IMR-90 (cell line): ENCODE measurements at regions not wholly inside any gene's neighbourhood (a gene's known extent, or its start where the extent isn't known, plus 50 kb on each side); places are given as distances from the start of the nearest gene placed in this dataset.

ENCODE experiments used
- ATAC-seq: fragments of 200-7000 bp; cut with Tn5 transposase; 2 replicates; pipeline ENCODE4 v1.9.1; 2020; ENCODE audit warnings: low read depth, mild to moderate bottlenecking, moderate library complexity
- BruUV-seq: library from RNA; stranded (reverse); fragments of 400-500 nt; replicated peaks from 2 replicates; lab custom pipeline; 2021; lab: Mats Ljungman, UMichigan
- CTCF ChIA-PET: fragments of 300-600 bp; formaldehyde crosslinking; extraction: SDS; loops from one replicate; lab custom pipeline; 2021; ENCODE audit warnings: antibody characterized with exemption; lab: Yijun Ruan, JAX
- POLR2A ChIA-PET: fragments of 300-600 bp; sonication (Branson Sonifier 250); formaldehyde crosslinking; loops from one replicate; lab custom pipeline; 2022; ENCODE audit warnings: antibody characterized with exemption; ENCODE audit not compliant: unreplicated experiment; lab: Charles Lee
- DNase-seq: peaks from one replicate; pipeline ENCODE4 v3.0.0; 2013
- H2AFZ ChIP-seq: replicated peaks from 2 replicates; pipeline ENCODE3; 2013; ENCODE audit warnings: low read length, mild to moderate bottlenecking; ENCODE audit not compliant: poor library complexity
- H2AK5ac ChIP-seq: 2 replicates; pipeline ENCODE4 v1.6.1; 2013; ENCODE audit warnings: low read depth, low read length, inconsistent platforms
- H2AK9ac ChIP-seq: replicated peaks from 2 replicates; pipeline ENCODE3; 2013; ENCODE audit warnings: mild to moderate bottlenecking, low read depth, low read length, moderate library complexity; ENCODE audit not compliant: poor library complexity
- H2BK120ac ChIP-seq: 2 replicates; pipeline ENCODE4 v1.6.1; 2013; ENCODE audit warnings: low read depth, low read length, inconsistent platforms
- H2BK15ac ChIP-seq: 3 replicates; pipeline ENCODE4 v1.6.1; 2013; ENCODE audit warnings: low read depth, low read length, inconsistent platforms
- H2BK20ac ChIP-seq: 2 replicates; pipeline ENCODE4 v1.6.1; 2013; ENCODE audit warnings: low read depth, mild to moderate bottlenecking, inconsistent platforms, low read length, moderate library complexity
- H2BK5ac ChIP-seq: 2 replicates; pipeline ENCODE4 v1.6.1; 2013; ENCODE audit warnings: mild to moderate bottlenecking, low read depth, low read length, inconsistent platforms; ENCODE audit not compliant: poor library complexity, severe bottlenecking
- H3K14ac ChIP-seq: replicated peaks from 2 replicates; pipeline ENCODE4 v1.6.1; 2013; ENCODE audit warnings: low read depth, low read length, inconsistent platforms
- H3K18ac ChIP-seq: 2 replicates; pipeline ENCODE4 v1.6.1; 2013; ENCODE audit warnings: low read depth, low read length, control low read depth
- H3K23ac ChIP-seq: 2 replicates; pipeline ENCODE4 v1.6.1; 2013; ENCODE audit warnings: low read depth, low read length, inconsistent platforms
- H3K27ac ChIP-seq: 2 replicates; pipeline ENCODE4 v1.5.1; 2013; ENCODE audit warnings: mild to moderate bottlenecking, control low read depth, low read length; ENCODE audit not compliant: insufficient read depth
- H3K27me3 ChIP-seq: 2 replicates; pipeline ENCODE4 v1.6.1; 2013; ENCODE audit warnings: low read length; ENCODE audit not compliant: control insufficient read depth, insufficient read depth
- H3K36me3 ChIP-seq: 2 replicates; pipeline ENCODE4 v1.6.1; 2013; ENCODE audit warnings: low read length, mixed read lengths; ENCODE audit not compliant: control insufficient read depth, insufficient read depth
- H3K4ac ChIP-seq: 2 replicates; pipeline ENCODE4 v1.6.1; 2013; ENCODE audit warnings: low read depth, low read length, inconsistent platforms
- H3K4me1 ChIP-seq: 2 replicates; pipeline ENCODE4 v1.6.1; 2013; ENCODE audit warnings: low read length, mixed read lengths; ENCODE audit not compliant: control insufficient read depth, insufficient read depth
- H3K4me2 ChIP-seq: 2 replicates; pipeline ENCODE4 v1.6.1; 2013; ENCODE audit warnings: low read depth, mild to moderate bottlenecking, control low read depth, low read length, moderate library complexity
- H3K4me3 ChIP-seq: 2 replicates; pipeline ENCODE4 v1.5.1; 2013; ENCODE audit warnings: low read depth, mild to moderate bottlenecking, control low read depth, low read length, moderate library complexity; ENCODE audit not compliant: insufficient read depth
- H3K56ac ChIP-seq: 2 replicates; pipeline ENCODE4 v1.6.1; 2013; ENCODE audit warnings: low read length, inconsistent platforms; ENCODE audit not compliant: insufficient read depth; ENCODE audit errors: extremely low read depth
- H3K79me1 ChIP-seq, 2 experiments: 2 replicates each; pipeline ENCODE4 v1.6.1; 2013; ENCODE audit warnings: low read length in 2 of 2, inconsistent platforms in 1 of 2, low read depth in 1 of 2
- H3K9ac ChIP-seq: 2 replicates; pipeline ENCODE4 v1.6.1; 2013; ENCODE audit warnings: low read depth, low read length, control low read depth
- H3K9me1 ChIP-seq: 2 replicates; pipeline ENCODE4 v1.6.1; 2013; ENCODE audit warnings: low read length, inconsistent platforms; ENCODE audit not compliant: insufficient read depth
- H3K9me3 ChIP-seq: 2 replicates; pipeline ENCODE4 v1.6.1; 2013; ENCODE audit warnings: low read length; ENCODE audit not compliant: control insufficient read depth, insufficient read depth
- H4K20me1 ChIP-seq: 2 replicates; pipeline ENCODE4 v1.6.1; 2013; ENCODE audit warnings: low read length, inconsistent platforms; ENCODE audit not compliant: insufficient read depth
- H4K5ac ChIP-seq: 2 replicates; pipeline ENCODE4 v1.6.1; 2013; ENCODE audit warnings: mild to moderate bottlenecking, low read depth, low read length, control low read depth
- H4K8ac ChIP-seq, 2 experiments: 2 replicates each; pipeline ENCODE4 v1.6.1; 2013; ENCODE audit warnings: low read depth in 2 of 2, low read length in 2 of 2, control low read depth in 1 of 2, inconsistent platforms in 1 of 2
- H4K91ac ChIP-seq: 2 replicates; pipeline ENCODE4 v1.6.1; 2013; ENCODE audit warnings: low read depth, low read length, inconsistent platforms; ENCODE audit not compliant: insufficient read depth
- BHLHE40 ChIP-seq: fragments of 150-350 bp; IDR thresholded peaks from 2 replicates; pipeline ENCODE4 v1.6.1; 2016; ENCODE audit warnings: mild to moderate bottlenecking, low read depth, low read length
- CEBPB ChIP-seq: IDR thresholded peaks from 2 replicates; pipeline ENCODE4 v1.6.1; 2012; ENCODE audit warnings: low read depth, low read length, improper control_type of control experiment
- CHD1 ChIP-seq: IDR thresholded peaks from 2 replicates; pipeline ENCODE4 v1.6.1; 2012; ENCODE audit warnings: low read depth, low read length, improper control_type of control experiment
- ELK1 ChIP-seq: fragments of 150-350 bp; IDR thresholded peaks from 2 replicates; pipeline ENCODE4 v1.6.1; 2016; ENCODE audit warnings: low read depth, mild to moderate bottlenecking, low read length, moderate library complexity, borderline replicate concordance
- MXI1 ChIP-seq: IDR thresholded peaks from 2 replicates; pipeline ENCODE4 v1.6.1; 2012; ENCODE audit warnings: low read depth, mild to moderate bottlenecking, low read length, moderate library complexity, borderline replicate concordance
- POLR2A ChIP-seq: IDR thresholded peaks from 2 replicates; pipeline ENCODE4 v1.6.1; 2012; ENCODE audit warnings: mild to moderate bottlenecking, low read depth, low read length
- RAD21 ChIP-seq: IDR thresholded peaks from 2 replicates; pipeline ENCODE4 v1.6.1; 2012; ENCODE audit warnings: low read length, improper control_type of control experiment
- RCOR1 ChIP-seq: IDR thresholded peaks from 2 replicates; pipeline ENCODE4 v1.6.1; 2012; ENCODE audit warnings: mild to moderate bottlenecking, low read length, improper control_type of control experiment; ENCODE audit not compliant: insufficient replicate concordance
- WGBS, 2 experiments: methylation state at CpG; one replicate each; pipeline versions ENCODE4 v1.1.5 to v1.1.7; 2013; ENCODE audit warnings: missing lambda C conversion rate in 2 of 2; ENCODE audit not compliant: insufficient read length in 1 of 2; ENCODE audit errors: extremely low coverage in 2 of 2; 5-methylcytosine and 5-hydroxymethylcytosine counted together
- dilution Hi-C: fragments of 300-500 bp; cut with HindIII; formaldehyde crosslinking; loops from one replicate; pipeline ENCODE4 v1.14.3; 2018; ENCODE audit warnings: low sequenced_read_pairs; ENCODE audit not compliant: unreplicated experiment
- in situ Hi-C: fragments of 300-500 bp; cut with MboI; formaldehyde crosslinking; loops from 3 replicates; pipeline ENCODE4 v1.14.3; 2019; ENCODE audit warnings: low sequenced_read_pairs, inconsistent platforms, mixed read lengths
- intact Hi-C: fragments of 100-400 bp; cut with micrococcal nuclease; formaldehyde crosslinking; loops from 2 replicates; pipeline ENCODE4 v1.10.0; 2022

GRCh38 chr6:54525731-54526130, 217.5 kb downstream of the TINAG start:
- POLR2A ChIA-PET: no interaction called here
- H2AK9ac ChIP-seq: no peak overlapping the region
- dilution Hi-C loops: no loop called here

More at GRCh38 chr6:54525731-54526130, 217.5 kb downstream of the TINAG start:
- H4K5ac ChIP-seq: no peak overlapping the region
- no peaks in the 10 kb centered on the region for H3K79me1 ChIP-seq
- intact Hi-C loops: no loop called here
- DNase-seq (peak; percentile 26), ATAC-seq (no peak)
- H3K9me1 ChIP-seq: no peaks in the 10 kb centered on the region
- H3K23ac ChIP-seq: no peak overlapping the region
- H4K8ac ChIP-seq: no peak overlapping the region
- in situ Hi-C loops: no loop called here
- no peaks in the 10 kb centered on the region for H3K4me1 ChIP-seq
- H2BK120ac ChIP-seq: no peak overlapping the region
- no peak overlapping the region for H2AFZ ChIP-seq
- no peaks in the 10 kb centered on the region for H3K9me3 ChIP-seq
- H3K4ac ChIP-seq: no peak overlapping the region
- H3K27me3 ChIP-seq: no peaks in the 10 kb centered on the region
- H2BK5ac ChIP-seq: no peak overlapping the region
- H4K91ac ChIP-seq: no peak overlapping the region
- H3K14ac ChIP-seq: no peak overlapping the region
- H2BK20ac ChIP-seq: no peak overlapping the region
- no peak overlapping the region for H3K4me3 ChIP-seq
- WGBS, 2 experiments: no CpG with 5 or more reads among the region's 2 CpGs
- no peak overlapping the region for H3K56ac ChIP-seq
- no peak overlapping the region for H3K4me2 ChIP-seq
- H3K9ac ChIP-seq: no peak overlapping the region
- H3K18ac ChIP-seq: no peak overlapping the region
- CTCF ChIA-PET: no interaction called here
- no peaks in the 10 kb centered on the region for H4K20me1 ChIP-seq
- no TSS peak for BruUV-seq
- no peak overlapping the region for H2AK5ac ChIP-seq
- no peaks in the 10 kb centered on the region for H3K36me3 ChIP-seq
- no peak for TF ChIP-seq POLR2A
- TF ChIP-seq MXI1: no peak
- TF ChIP-seq BHLHE40: no peak
- TF ChIP-seq RCOR1: no peak
- no peak for TF ChIP-seq RAD21
- TF ChIP-seq CEBPB: no peak
- TF ChIP-seq CHD1: no peak
- no peak for TF ChIP-seq ELK1
- H2BK15ac ChIP-seq: no peak overlapping the region
- H3K27ac ChIP-seq: no peak overlapping the region
